Suprapubic skin (tissue), 4 donors: ENCODE measurements at regions not wholly inside any gene's neighbourhood (a gene's known extent, or its start where the extent isn't known, plus 50 kb on each side); places are given as distances from the start of the nearest gene placed in this dataset.

Source experiments
- CTCF ChIP-seq, 2 donors: fragments of 200-600 bp in 1 of 2; fragments of 450-650 bp in 1 of 2; sonication (generic) in 1 of 2; IDR thresholded peaks; one replicate each; pipeline ENCODE4 v1.5.1; 2016 to 2019; ENCODE audit warnings: antibody characterized with exemption in 2 of 2, mild to moderate bottlenecking in 1 of 2, moderate library complexity in 1 of 2
- EP300 ChIP-seq: sonication (generic); formaldehyde crosslinking; IDR thresholded peaks from one replicate; pipeline ENCODE4 v1.6.1; 2017; ENCODE audit warnings: antibody characterized with exemption
- POLR2A ChIP-seq, 2 donors: fragments of 450-650 bp; IDR thresholded peaks; one replicate each; pipeline ENCODE4 v1.6.1; 2017; ENCODE audit warnings: antibody characterized with exemption in 2 of 2, mild to moderate bottlenecking in 2 of 2, moderate library complexity in 2 of 2
- POLR2AphosphoS5 ChIP-seq, 3 donors: sonication (generic); formaldehyde crosslinking; IDR thresholded peaks; one replicate each; pipeline ENCODE4 v1.6.1; 2017; ENCODE audit warnings: antibody characterized with exemption in 3 of 3

- no peak for TF ChIP-seq POLR2AphosphoS5 (IDR thresholded peaks at IDR 0.05)
- no peak for TF ChIP-seq CTCF (IDR thresholded peaks at IDR 0.05)
- no peak for TF ChIP-seq POLR2A (IDR thresholded peaks at IDR 0.05)
- no peak for TF ChIP-seq EP300
Observed at GRCh38 chr2:19503406-19503805, 145.0 kb upstream of the OSR1 start.
